Kidney epithelial cell (primary cell): ENCODE measurements at regions not wholly inside any gene's neighbourhood (a gene's known extent, or its start where the extent isn't known, plus 50 kb on each side); places are given as distances from the start of the nearest gene placed in this dataset.

Experiments
- DNase-seq: peaks from one replicate; pipeline ENCODE4 v3.0.0-alpha.2; 2010; ENCODE audit warnings: low read depth
- H3K27me3 ChIP-seq: 2 replicates; pipeline ENCODE4 v1.6.0; 2011; ENCODE audit warnings: low read length; ENCODE audit not compliant: control insufficient read depth, insufficient read depth
- H3K36me3 ChIP-seq: 2 replicates; pipeline ENCODE4 v1.5.1; 2011; ENCODE audit warnings: low read length; ENCODE audit not compliant: control insufficient read depth, insufficient read depth
- H3K4me3 ChIP-seq: 2 replicates; pipeline ENCODE4 v1.5.1; 2011; ENCODE audit warnings: low read depth, mild to moderate bottlenecking, control low read depth, low read length
- CTCF ChIP-seq: IDR thresholded peaks from 2 replicates; pipeline ENCODE4 v1.5.1; 2011; ENCODE audit warnings: mild to moderate bottlenecking, moderate library complexity, low read length, control low read depth, inconsistent platforms; ENCODE audit not compliant: insufficient read depth, poor library complexity, severe bottlenecking

- Histone ChIP-seq H3K36me3 (no peaks in the 10 kb centered on the region), H3K27me3 (peaks cover 12% of the 10 kb centered on the region), H3K4me3 (no peak overlapping the region)
- TF ChIP-seq CTCF, result no peak
- DNase-seq, result no peak
Observed at GRCh38 chr16:86880316-86881117, 302.2 kb downstream of the FOXL1 start.

GRCh38 chr16:86881118-86881510, 302.8 kb downstream of the FOXL1 start:
- Histone ChIP-seq H3K27me3 (peaks cover 12% of the 10 kb centered on the region), H3K4me3 (no peak overlapping the region), H3K36me3 (no peaks in the 10 kb centered on the region)
- no peak for TF ChIP-seq CTCF
- DNase-seq, result no peak

DNA sequence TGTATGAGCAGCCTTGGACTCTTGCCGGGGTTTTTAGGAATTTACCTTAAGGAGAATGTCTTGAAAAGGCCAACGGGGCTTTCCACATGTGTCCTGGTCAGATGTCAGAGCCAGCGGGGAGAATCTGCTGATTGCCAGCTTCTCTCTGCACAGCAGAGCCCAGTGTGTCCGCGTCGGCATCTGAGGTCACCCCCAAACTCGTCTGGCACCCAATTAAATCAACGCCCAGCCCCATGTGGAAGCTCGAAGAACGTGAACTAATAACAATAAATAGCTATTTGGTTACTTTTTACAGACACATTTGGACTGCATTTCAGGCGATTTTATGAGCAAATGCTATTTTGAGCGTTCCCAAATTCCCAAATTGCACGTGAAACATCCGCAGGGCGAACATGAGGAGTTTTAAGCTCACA, 303.5 kb downstream of the FOXL1 start:
- H3K4me3 ChIP-seq, result no peak overlapping the region
- no peak for TF ChIP-seq CTCF
- H3K27me3 ChIP-seq, result peaks cover 12% of the 10 kb centered on the region
- no peak for DNase-seq
- no peaks in the 10 kb centered on the region for H3K36me3 ChIP-seq

DNA sequence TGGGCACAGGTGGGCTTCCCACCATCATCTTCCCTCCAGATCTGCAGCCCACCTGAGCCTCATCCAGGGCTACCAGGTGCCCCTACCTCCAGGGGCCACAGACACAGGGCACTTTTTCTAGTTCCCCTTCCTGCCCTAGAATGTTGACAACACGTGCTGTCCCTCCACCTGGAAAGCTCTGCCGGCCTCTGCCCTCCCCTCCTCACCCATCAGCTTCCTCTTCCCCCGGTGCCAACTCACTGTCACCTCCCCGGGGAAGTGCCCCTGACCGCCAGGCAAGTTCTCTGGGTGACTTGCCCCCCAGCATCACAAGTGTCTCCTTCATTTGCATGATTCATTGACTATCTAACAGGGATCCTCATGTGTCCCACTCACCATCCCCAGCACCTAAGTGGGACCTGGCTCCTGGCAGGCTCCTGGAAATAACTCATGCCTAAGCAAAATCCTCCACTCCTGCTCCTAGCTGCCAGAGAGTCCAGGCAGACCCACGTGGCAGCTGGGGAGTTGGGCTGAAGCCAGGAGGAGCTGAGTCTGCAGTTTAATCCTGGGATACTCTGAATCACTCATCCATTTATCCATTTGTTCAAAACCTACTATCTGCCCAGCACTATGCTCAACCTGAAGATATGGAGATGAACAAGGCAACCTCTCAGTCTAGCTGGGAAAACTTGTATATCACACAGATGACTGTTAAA, 304.4 kb downstream of the FOXL1 start:
- Histone ChIP-seq H3K4me3 (no peak overlapping the region), H3K27me3 (peaks cover 8% of the 10 kb centered on the region), H3K36me3 (no peaks in the 10 kb centered on the region)
- TF ChIP-seq CTCF, result no peak
- peak; percentile 43 for DNase-seq

DNA sequence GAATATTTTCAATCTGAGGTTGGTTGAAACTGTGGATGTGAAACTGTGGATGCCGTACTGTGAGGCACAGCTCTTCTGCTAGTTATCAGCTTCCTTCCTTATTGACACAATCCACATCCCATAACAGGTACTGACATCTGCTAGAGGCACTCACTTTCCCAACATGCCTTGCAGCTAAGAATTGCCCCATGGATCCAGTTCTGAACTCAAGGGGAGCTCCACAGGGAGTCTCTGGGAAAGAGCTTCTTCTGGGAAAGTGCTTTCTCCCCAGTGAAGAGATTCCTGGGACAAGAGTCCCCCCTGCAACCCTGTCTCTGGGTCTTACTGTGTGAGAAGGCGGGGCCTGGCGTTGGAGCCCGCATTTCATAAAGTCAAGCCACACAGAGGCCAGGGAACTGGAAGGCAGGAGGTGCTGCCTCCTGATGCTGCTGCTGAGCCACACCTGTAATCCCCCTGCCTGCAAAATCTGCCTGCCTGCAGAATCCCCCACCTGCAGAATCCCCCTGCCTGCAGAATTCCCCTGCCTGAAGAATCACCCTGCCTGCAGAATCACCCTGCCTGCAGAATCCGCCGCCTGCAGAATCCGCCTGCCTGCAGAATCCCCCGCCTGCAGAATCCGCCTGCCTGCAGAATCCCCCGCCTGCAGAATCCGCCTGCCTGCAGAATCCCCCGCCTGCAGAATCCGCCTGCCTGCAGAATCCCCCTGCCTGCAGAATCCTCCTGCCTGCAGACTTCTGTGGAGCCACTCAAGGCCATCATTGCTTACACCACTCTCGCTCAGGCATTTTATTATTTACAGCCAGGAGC, 305.4 kb downstream of the FOXL1 start:
- DNase-seq, result no peak
- no peak for TF ChIP-seq CTCF
- no peaks in the 10 kb centered on the region for H3K36me3 ChIP-seq
- peaks cover 1% of the 10 kb centered on the region for H3K27me3 ChIP-seq
- H3K4me3 ChIP-seq, result no peak overlapping the region
